A673 (cell line): ENCODE measurements at regions not wholly inside any gene's neighbourhood (a gene's known extent, or its start where the extent isn't known, plus 50 kb on each side); places are given as distances from the start of the nearest gene placed in this dataset.

Experiments used
- BruUV-seq: library from RNA; stranded (reverse); fragments of 400-500 nt; replicated peaks from 2 replicates; lab custom pipeline; 2021; lab: Mats Ljungman, UMichigan
- CTCF ChIA-PET: fragments of 300-600 bp; sonication (Branson Sonifier 250); formaldehyde crosslinking; loops from one replicate; lab custom pipeline; 2022; ENCODE audit warnings: antibody characterized with exemption; lab: Charles Lee
- POLR2A ChIA-PET: fragments of 300-600 bp; sonication (Branson Sonifier 250); formaldehyde crosslinking; loops from one replicate; lab custom pipeline; 2022; ENCODE audit warnings: antibody characterized with exemption; ENCODE audit not compliant: low non-redundant PET; lab: Charles Lee
- DNase-seq: peaks from one replicate; pipeline ENCODE4 v3.0.0-alpha.2; 2015; ENCODE audit warnings: low spot score
- H3K27ac ChIP-seq: fragments of 200-600 bp; sonication (generic); 2 replicates; pipeline ENCODE4 v1.5.1; 2016; ENCODE audit warnings: mixed run types, low read depth, mild to moderate bottlenecking, mixed read lengths, antibody characterized with exemption, low read length; ENCODE audit not compliant: poor library complexity, severe bottlenecking
- H3K27me3 ChIP-seq: fragments of 200-600 bp; sonication (generic); replicated peaks from 2 replicates; pipeline ENCODE4 v1.6.1; 2017; ENCODE audit warnings: mixed run types, low read depth, mild to moderate bottlenecking, mixed read lengths, antibody characterized with exemption, low read length; ENCODE audit not compliant: insufficient read depth, poor library complexity
- H3K36me3 ChIP-seq: fragments of 200-600 bp; sonication (generic); 2 replicates; pipeline ENCODE4 v1.6.1; 2016; ENCODE audit warnings: mixed run types, mild to moderate bottlenecking, mixed read lengths, antibody characterized with exemption, low read length; ENCODE audit not compliant: insufficient read depth, poor library complexity, severe bottlenecking
- H3K4me1 ChIP-seq: fragments of 200-600 bp; sonication (generic); 2 replicates; pipeline ENCODE4 v1.6.1; 2017; ENCODE audit warnings: mixed run types, mild to moderate bottlenecking, mixed read lengths, antibody characterized with exemption, low read length; ENCODE audit not compliant: insufficient read depth, poor library complexity, severe bottlenecking
- H3K4me3 ChIP-seq: fragments of 200-600 bp; sonication (generic); 2 replicates; pipeline ENCODE4 v1.5.1; 2016; ENCODE audit warnings: low read depth, mixed run types, mild to moderate bottlenecking, mixed read lengths, low read length; ENCODE audit not compliant: poor library complexity, severe bottlenecking
- H3K9me3 ChIP-seq: fragments of 200-600 bp; sonication (generic); 2 replicates; pipeline ENCODE4 v1.6.1; 2016; ENCODE audit warnings: mixed run types, low read depth, mild to moderate bottlenecking, mixed read lengths, antibody characterized with exemption, low read length; ENCODE audit not compliant: poor library complexity, severe bottlenecking
- EZH2 ChIP-seq: fragments of 200-600 bp; sonication (generic); IDR thresholded peaks from 2 replicates; pipeline ENCODE4 v1.6.1; 2017; ENCODE audit warnings: borderline replicate concordance, low read depth, mild to moderate bottlenecking, mixed read lengths, antibody characterized with exemption, low read length; ENCODE audit not compliant: poor library complexity, severe bottlenecking
- intact Hi-C: fragments of 100-400 bp; cut with micrococcal nuclease; formaldehyde crosslinking; loops from one replicate; pipeline ENCODE4 v1.10.0; 2022; ENCODE audit not compliant: unreplicated experiment
- TF ChIP-seq, protein P1 (sequence below): fragments of 300-800, 200-600 bp; sonication (generic); conservative IDR thresholded peaks from 2 replicates; pipeline ENCODE4 v1.5.1; 2017; ENCODE audit warnings: low read depth, mild to moderate bottlenecking, antibody characterized with exemption, low read length, moderate library complexity, mixed read lengths

DNA sequence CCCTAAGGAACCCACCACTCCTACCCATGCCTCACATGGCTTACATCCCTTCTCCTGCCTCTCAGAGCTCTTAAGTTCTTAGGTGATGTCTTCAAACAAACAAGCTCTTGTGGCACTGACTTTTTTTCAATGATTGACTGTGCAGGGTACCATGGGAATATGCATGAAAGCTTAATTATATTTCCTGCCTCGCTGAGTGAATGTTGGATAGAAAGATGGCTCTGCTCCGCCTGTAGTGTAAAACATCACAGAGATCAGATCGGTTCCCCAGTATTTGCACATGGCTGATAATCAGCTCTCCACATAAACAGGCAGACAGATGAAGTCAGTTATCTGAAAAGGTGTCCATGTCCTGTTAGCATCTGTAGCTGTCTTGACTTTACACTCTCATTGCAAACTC, 820.8 kb downstream of the TDRD15 start:
- Histone ChIP-seq H3K36me3 (no peaks in the 10 kb centered on the region), H3K9me3 (no peaks in the 10 kb centered on the region), H3K4me1 (no peaks in the 10 kb centered on the region), H3K4me3 (no peak overlapping the region), H3K27me3 (peaks cover 6% of the 10 kb centered on the region), H3K27ac (no peak overlapping the region)
- no peak for DNase-seq
- TF ChIP-seq, protein P1, sequence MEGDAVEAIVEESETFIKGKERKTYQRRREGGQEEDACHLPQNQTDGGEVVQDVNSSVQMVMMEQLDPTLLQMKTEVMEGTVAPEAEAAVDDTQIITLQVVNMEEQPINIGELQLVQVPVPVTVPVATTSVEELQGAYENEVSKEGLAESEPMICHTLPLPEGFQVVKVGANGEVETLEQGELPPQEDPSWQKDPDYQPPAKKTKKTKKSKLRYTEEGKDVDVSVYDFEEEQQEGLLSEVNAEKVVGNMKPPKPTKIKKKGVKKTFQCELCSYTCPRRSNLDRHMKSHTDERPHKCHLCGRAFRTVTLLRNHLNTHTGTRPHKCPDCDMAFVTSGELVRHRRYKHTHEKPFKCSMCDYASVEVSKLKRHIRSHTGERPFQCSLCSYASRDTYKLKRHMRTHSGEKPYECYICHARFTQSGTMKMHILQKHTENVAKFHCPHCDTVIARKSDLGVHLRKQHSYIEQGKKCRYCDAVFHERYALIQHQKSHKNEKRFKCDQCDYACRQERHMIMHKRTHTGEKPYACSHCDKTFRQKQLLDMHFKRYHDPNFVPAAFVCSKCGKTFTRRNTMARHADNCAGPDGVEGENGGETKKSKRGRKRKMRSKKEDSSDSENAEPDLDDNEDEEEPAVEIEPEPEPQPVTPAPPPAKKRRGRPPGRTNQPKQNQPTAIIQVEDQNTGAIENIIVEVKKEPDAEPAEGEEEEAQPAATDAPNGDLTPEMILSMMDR: no peak
- no peak for TF ChIP-seq EZH2
- BruUV-seq: no TSS peak
- CTCF ChIA-PET: no interaction called here
- intact Hi-C loops: no loop called here
- POLR2A ChIA-PET: no interaction called here

DNA sequence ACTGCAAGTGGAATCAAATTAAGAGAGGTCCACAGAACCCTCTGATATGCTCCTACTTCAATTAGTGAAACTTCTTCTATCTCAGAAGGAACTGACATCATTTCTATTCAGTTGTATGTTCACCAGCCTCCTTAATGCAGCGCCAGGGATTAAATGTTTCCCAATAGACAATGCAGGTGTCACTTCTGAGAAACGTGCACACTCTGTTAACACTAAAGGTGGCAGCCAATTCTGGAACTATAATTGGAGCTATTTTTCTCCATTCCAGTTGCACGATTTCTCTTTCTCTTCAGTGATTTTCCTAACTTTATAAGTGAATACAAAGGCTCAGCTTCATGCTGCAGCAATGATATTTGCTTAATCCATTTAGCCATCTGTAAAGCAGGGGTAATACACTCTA, 821.9 kb downstream of the TDRD15 start:
- Histone ChIP-seq H3K27me3 (peaks cover 6% of the 10 kb centered on the region), H3K9me3 (no peaks in the 10 kb centered on the region), H3K4me1 (no peaks in the 10 kb centered on the region), H3K4me3 (no peak overlapping the region), H3K27ac (no peak overlapping the region), H3K36me3 (no peaks in the 10 kb centered on the region)
- no TSS peak for BruUV-seq
- intact Hi-C loops: no loop called here
- TF ChIP-seq, protein P1: no peak
- no peak for TF ChIP-seq EZH2
- DNase-seq: no peak
- CTCF ChIA-PET: no interaction called here
- POLR2A ChIA-PET: no interaction called here

DNA sequence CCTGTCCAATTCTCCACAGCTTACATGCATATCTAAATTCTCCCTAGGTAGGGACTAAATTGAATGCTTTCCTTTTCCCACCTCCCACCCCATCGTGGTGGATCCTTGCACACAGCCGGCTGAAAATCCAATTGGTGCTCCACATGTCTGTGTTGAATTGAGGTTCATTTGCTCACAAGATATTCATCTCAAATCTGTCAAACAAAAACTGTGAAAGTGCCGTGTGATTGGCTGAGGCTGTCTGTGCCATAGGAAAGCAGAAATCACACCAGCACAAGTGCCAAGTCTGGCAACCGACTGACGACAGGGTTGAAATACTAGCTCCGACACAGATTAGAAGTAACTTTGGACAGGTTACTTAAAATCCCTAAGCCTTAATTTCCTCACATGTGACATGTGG, 823.3 kb downstream of the TDRD15 start:
- intact Hi-C loops: no loop called here
- BruUV-seq: no TSS peak
- ChIA-PET CTCF (no interaction called here), POLR2A (no interaction called here)
- Histone ChIP-seq H3K4me3 (no peak overlapping the region), H3K27me3 (peaks cover 6% of the 10 kb centered on the region), H3K36me3 (no peaks in the 10 kb centered on the region), H3K27ac (no peak overlapping the region), H3K9me3 (no peaks in the 10 kb centered on the region), H3K4me1 (no peaks in the 10 kb centered on the region)
- TF ChIP-seq, protein P1: no peak
- no peak for TF ChIP-seq EZH2
- no peak for DNase-seq
